A549 (cell line): ENCODE measurements at regions not wholly inside any gene's neighbourhood (a gene's known extent, or its start where the extent isn't known, plus 50 kb on each side); places are given as distances from the start of the nearest gene placed in this dataset.

Experiments
- ATAC-seq, 2 experiments: fragments of 200-7000 bp in 1 of 2; fragments of >200 bp in 1 of 2; cut with Nextera tagmentation in 1 of 2; cut with Tn5 transposase in 1 of 2; 3 replicates each; pipeline versions ENCODE4 v1.8.0 to v1.9.1; 2018 to 2020; ENCODE audit warnings: mild to moderate bottlenecking in 1 of 2, moderate library complexity in 1 of 2
- CTCF ChIA-PET: fragments of 300-600 bp; sonication (Branson Sonifier 250); formaldehyde crosslinking; extraction: SDS; loops from one replicate; lab custom pipeline; 2021; ENCODE audit warnings: antibody characterized with exemption, inconsistent platforms; lab: Yijun Ruan, JAX
- POLR2A ChIA-PET: fragments of 350-600 bp; formaldehyde crosslinking; extraction: SDS; loops from one replicate; lab custom pipeline; 2021; ENCODE audit warnings: antibody characterized with exemption, inconsistent platforms; lab: Yijun Ruan, JAX
- DNase-seq, 2 experiments: peaks; one replicate each; pipeline versions ENCODE4 v3.0.0 to v3.0.0-alpha.2; 2011 to 2016; ENCODE audit warnings: low read depth in 1 of 2, low spot score in 1 of 2
- FAIRE-seq: peaks from 2 replicates; lab custom pipeline; 2011; peaks lifted over from hg19 to GRCh38; lab: Jason Lieb, UNC
- H3K27ac ChIP-seq, 2 experiments: fragments of >200 bp; sonication (Bioruptor Twin); formaldehyde crosslinking; 3 replicates each; pipeline ENCODE4 v1.5.1; 2016 to 2017
- H3K4me1 ChIP-seq: fragments of >200 bp; sonication (Bioruptor Twin); formaldehyde crosslinking; 3 replicates; pipeline ENCODE4 v1.6.1; 2016
- H3K4me2 ChIP-seq: fragments of >200 bp; sonication (Bioruptor Twin); formaldehyde crosslinking; 3 replicates; pipeline ENCODE4 v1.6.1; 2016
- H3K4me3 ChIP-seq: fragments of >200 bp; sonication (Bioruptor Twin); formaldehyde crosslinking; 3 replicates; pipeline ENCODE4 v1.5.1; 2016
- H3K9me3 ChIP-seq: fragments of >200 bp; sonication (Bioruptor Twin); formaldehyde crosslinking; 3 replicates; pipeline ENCODE4 v1.6.1; 2016
- BHLHE40 ChIP-seq: IDR thresholded peaks from 2 replicates; pipeline ENCODE4 v1.6.1; 2012; ENCODE audit warnings: low read depth, low read length, inconsistent platforms
- CBX2 ChIP-seq: fragments of 200-600 bp; sonication (generic); IDR thresholded peaks from 2 replicates; pipeline ENCODE4 v1.6.1; 2016; ENCODE audit warnings: low read depth, mild to moderate bottlenecking, borderline replicate concordance
- CHD4 ChIP-seq: fragments of 200-600 bp; sonication (generic); IDR thresholded peaks from 2 replicates; pipeline ENCODE4 v1.6.1; 2016; ENCODE audit warnings: antibody characterized with exemption, mild to moderate bottlenecking, borderline replicate concordance
- EP300 ChIP-seq, 2 experiments: fragments of >200 bp; sonication (Bioruptor Twin); formaldehyde crosslinking; IDR thresholded peaks; 2 replicates in 1 of 2; 3 replicates in 1 of 2; pipeline ENCODE4 v1.6.1; 2016 to 2017
- HOXB13 ChIP-seq: fragments of 250-450 bp; sonication (Bioruptor Pico); IDR thresholded peaks from 2 replicates; pipeline ENCODE4 v1.5.0; 2020; ENCODE audit warnings: low read depth, mild to moderate bottlenecking, moderate library complexity
- NPAS2 ChIP-seq: fragments of 250-450 bp; sonication (Bioruptor Pico); IDR thresholded peaks from 2 replicates; pipeline ENCODE4 v1.8.0; 2022; ENCODE audit warnings: mild to moderate bottlenecking, moderate library complexity, borderline replicate concordance
- POLR2AphosphoS2 ChIP-seq: conservative IDR thresholded peaks from 2 replicates; pipeline ENCODE4 v1.6.1; 2012; ENCODE audit warnings: low read length, improper control_type of control experiment, inconsistent platforms
- ZFP36 ChIP-seq: fragments of 450-650 bp; IDR thresholded peaks from 2 replicates; pipeline ENCODE4 v1.6.1; 2014; ENCODE audit warnings: borderline replicate concordance; ENCODE audit not compliant: partially characterized antibody
- ZSCAN20 ChIP-seq: fragments of 250-450 bp; sonication (Bioruptor Pico); IDR thresholded peaks from 2 replicates; pipeline ENCODE4 v1.8.0; 2022; ENCODE audit warnings: mild to moderate bottlenecking, moderate library complexity
- WGBS: methylation state at CpG from one replicate; pipeline ENCODE4 v1.1.6; 2017; ENCODE audit errors: missing lambda C conversion rate; 5-methylcytosine and 5-hydroxymethylcytosine counted together
- TF ChIP-seq, protein P1 (sequence below): fragments of 250-450 bp; sonication (Bioruptor Pico); IDR thresholded peaks from 2 replicates; pipeline ENCODE4 v1.5.0; 2021; ENCODE audit warnings: mild to moderate bottlenecking, moderate library complexity, borderline replicate concordance
- TF ChIP-seq, protein P2 (sequence below): fragments of 200-600 bp; sonication (generic); IDR thresholded peaks from 2 replicates; pipeline ENCODE4 v1.6.1; 2016; ENCODE audit warnings: antibody characterized with exemption, mild to moderate bottlenecking, moderate library complexity
- TF ChIP-seq, protein P3 (sequence below): fragments of >200 bp; sonication (Bioruptor Twin); formaldehyde crosslinking; IDR thresholded peaks from 3 replicates; pipeline ENCODE4 v1.5.1; 2016
- TF ChIP-seq, protein P4 (sequence below): fragments of >200 bp; sonication (Bioruptor Twin); formaldehyde crosslinking; IDR thresholded peaks from 3 replicates; pipeline ENCODE4 v1.6.1; 2016
- TF ChIP-seq, protein P5 (sequence below): fragments of 250-450 bp; sonication (Bioruptor Pico); IDR thresholded peaks from 2 replicates; pipeline ENCODE4 v1.5.0; 2020; ENCODE audit warnings: low read depth, mild to moderate bottlenecking, moderate library complexity
- TF ChIP-seq, protein P6 (sequence below): fragments of 450-650 bp; IDR thresholded peaks from 2 replicates; pipeline ENCODE4 v1.6.1; 2014; ENCODE audit warnings: antibody characterized with exemption

DNA sequence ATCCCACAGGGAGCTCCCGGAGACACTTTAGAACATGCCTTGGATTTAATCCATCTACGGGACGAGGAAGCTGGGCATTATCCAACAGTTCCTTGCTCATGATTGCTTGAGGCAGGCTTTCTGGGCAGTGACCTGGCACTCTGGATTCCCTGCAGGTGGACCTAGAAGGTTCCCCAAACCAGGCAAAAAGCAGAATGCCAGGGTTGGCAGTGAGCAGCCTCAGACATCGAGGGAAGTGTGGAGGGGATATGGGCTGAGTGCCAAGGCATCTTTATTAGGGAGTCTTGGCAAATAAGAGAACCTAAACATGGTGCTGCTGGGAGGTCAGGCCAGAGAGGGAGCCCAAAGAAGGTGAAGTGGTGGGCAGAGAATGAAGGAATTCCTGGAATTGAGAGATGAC is 158.5 kb downstream of the CD83 start (continued):
- no peak for TF ChIP-seq EP300 (IDR thresholded peaks at IDR 0.05)
- TF ChIP-seq, all 56 proteins: peak for 0

DNA sequence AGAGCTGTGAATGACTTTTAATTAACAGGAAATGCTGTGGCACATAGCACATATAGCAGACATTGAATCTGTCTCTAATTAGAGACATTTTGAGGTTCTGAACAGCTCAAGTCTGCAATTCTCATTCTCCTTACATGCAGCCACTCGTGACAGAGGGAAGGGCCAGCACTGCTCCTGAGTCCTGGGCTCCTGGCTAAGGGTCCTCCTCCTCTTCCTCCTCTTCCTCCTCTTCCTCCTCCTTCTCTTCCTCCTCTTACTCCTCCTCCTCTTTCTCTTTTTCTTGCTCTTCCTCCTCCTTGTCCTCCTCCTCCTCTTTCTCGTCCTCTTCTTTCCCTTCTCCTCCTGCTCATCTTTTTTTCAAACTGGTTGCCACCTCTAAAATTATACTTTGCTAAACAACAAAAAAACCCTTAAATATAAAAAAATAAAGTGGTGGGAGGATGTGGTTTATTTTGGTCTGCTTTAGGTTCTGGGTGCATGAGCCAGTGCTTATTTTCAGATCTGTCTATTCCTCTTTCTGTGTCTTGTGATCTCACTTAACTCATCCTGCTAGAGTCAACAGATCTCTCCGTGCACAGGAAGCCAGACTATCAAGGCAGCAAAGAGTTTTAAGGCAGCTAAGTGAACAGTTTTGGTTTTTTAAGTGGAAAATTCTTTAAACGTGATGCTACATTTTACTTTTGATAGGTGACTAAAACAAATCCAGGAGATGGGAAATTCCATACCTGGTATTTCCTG is 159.3 kb downstream of the CD83 start:
- H3K27ac ChIP-seq: peak overlapping the region in 1 of 2 experiments; percentile 86; a peak in 3 of 6 replicates
- no peak for DNase-seq
- H3K4me2 ChIP-seq: no peak overlapping the region
- no peak for ATAC-seq
- no peak for FAIRE-seq
- CTCF ChIA-PET: no interaction called here
- 60% methylated on average over 4 of the region's 4 CpGs for WGBS
- POLR2A ChIA-PET: no interaction called here
- H3K4me3 ChIP-seq: no peak overlapping the region
- H3K4me1 ChIP-seq: peaks cover 9% of the 10 kb centered on the region; the same call in 2 of the 3 replicates
- TF ChIP-seq CHD4: no peak
- TF ChIP-seq, protein P1, sequence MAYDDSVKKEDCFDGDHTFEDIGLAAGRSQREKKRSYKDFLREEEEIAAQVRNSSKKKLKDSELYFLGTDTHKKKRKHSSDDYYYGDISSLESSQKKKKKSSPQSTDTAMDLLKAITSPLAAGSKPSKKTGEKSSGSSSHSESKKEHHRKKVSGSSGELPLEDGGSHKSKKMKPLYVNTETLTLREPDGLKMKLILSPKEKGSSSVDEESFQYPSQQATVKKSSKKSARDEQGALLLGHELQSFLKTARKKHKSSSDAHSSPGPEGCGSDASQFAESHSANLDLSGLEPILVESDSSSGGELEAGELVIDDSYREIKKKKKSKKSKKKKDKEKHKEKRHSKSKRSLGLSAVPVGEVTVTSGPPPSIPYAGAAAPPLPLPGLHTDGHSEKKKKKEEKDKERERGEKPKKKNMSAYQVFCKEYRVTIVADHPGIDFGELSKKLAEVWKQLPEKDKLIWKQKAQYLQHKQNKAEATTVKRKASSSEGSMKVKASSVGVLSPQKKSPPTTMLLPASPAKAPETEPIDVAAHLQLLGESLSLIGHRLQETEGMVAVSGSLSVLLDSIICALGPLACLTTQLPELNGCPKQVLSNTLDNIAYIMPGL (CRISPR knock-in tag): no peak
- no peak for TF ChIP-seq POLR2AphosphoS2
- no peak for TF ChIP-seq ZSCAN20
- TF ChIP-seq, protein P2, sequence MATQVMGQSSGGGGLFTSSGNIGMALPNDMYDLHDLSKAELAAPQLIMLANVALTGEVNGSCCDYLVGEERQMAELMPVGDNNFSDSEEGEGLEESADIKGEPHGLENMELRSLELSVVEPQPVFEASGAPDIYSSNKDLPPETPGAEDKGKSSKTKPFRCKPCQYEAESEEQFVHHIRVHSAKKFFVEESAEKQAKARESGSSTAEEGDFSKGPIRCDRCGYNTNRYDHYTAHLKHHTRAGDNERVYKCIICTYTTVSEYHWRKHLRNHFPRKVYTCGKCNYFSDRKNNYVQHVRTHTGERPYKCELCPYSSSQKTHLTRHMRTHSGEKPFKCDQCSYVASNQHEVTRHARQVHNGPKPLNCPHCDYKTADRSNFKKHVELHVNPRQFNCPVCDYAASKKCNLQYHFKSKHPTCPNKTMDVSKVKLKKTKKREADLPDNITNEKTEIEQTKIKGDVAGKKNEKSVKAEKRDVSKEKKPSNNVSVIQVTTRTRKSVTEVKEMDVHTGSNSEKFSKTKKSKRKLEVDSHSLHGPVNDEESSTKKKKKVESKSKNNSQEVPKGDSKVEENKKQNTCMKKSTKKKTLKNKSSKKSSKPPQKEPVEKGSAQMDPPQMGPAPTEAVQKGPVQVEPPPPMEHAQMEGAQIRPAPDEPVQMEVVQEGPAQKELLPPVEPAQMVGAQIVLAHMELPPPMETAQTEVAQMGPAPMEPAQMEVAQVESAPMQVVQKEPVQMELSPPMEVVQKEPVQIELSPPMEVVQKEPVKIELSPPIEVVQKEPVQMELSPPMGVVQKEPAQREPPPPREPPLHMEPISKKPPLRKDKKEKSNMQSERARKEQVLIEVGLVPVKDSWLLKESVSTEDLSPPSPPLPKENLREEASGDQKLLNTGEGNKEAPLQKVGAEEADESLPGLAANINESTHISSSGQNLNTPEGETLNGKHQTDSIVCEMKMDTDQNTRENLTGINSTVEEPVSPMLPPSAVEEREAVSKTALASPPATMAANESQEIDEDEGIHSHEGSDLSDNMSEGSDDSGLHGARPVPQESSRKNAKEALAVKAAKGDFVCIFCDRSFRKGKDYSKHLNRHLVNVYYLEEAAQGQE: no peak
- TF ChIP-seq, protein P3, sequence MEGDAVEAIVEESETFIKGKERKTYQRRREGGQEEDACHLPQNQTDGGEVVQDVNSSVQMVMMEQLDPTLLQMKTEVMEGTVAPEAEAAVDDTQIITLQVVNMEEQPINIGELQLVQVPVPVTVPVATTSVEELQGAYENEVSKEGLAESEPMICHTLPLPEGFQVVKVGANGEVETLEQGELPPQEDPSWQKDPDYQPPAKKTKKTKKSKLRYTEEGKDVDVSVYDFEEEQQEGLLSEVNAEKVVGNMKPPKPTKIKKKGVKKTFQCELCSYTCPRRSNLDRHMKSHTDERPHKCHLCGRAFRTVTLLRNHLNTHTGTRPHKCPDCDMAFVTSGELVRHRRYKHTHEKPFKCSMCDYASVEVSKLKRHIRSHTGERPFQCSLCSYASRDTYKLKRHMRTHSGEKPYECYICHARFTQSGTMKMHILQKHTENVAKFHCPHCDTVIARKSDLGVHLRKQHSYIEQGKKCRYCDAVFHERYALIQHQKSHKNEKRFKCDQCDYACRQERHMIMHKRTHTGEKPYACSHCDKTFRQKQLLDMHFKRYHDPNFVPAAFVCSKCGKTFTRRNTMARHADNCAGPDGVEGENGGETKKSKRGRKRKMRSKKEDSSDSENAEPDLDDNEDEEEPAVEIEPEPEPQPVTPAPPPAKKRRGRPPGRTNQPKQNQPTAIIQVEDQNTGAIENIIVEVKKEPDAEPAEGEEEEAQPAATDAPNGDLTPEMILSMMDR: no peak
- TF ChIP-seq CBX2: no peak
- TF ChIP-seq, protein P4, sequence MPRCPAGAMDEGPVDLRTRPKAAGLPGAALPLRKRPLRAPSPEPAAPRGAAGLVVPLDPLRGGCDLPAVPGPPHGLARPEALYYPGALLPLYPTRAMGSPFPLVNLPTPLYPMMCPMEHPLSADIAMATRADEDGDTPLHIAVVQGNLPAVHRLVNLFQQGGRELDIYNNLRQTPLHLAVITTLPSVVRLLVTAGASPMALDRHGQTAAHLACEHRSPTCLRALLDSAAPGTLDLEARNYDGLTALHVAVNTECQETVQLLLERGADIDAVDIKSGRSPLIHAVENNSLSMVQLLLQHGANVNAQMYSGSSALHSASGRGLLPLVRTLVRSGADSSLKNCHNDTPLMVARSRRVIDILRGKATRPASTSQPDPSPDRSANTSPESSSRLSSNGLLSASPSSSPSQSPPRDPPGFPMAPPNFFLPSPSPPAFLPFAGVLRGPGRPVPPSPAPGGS: no peak
- TF ChIP-seq, protein P5, sequence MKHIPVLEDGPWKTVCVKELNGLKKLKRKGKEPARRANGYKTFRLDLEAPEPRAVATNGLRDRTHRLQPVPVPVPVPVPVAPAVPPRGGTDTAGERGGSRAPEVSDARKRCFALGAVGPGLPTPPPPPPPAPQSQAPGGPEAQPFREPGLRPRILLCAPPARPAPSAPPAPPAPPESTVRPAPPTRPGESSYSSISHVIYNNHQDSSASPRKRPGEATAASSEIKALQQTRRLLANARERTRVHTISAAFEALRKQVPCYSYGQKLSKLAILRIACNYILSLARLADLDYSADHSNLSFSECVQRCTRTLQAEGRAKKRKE (CRISPR knock-in tag): no peak
- TF ChIP-seq HOXB13 (CRISPR knock-in tag): no peak
- H3K9me3 ChIP-seq: peaks cover 15% of the 10 kb centered on the region

DNA sequence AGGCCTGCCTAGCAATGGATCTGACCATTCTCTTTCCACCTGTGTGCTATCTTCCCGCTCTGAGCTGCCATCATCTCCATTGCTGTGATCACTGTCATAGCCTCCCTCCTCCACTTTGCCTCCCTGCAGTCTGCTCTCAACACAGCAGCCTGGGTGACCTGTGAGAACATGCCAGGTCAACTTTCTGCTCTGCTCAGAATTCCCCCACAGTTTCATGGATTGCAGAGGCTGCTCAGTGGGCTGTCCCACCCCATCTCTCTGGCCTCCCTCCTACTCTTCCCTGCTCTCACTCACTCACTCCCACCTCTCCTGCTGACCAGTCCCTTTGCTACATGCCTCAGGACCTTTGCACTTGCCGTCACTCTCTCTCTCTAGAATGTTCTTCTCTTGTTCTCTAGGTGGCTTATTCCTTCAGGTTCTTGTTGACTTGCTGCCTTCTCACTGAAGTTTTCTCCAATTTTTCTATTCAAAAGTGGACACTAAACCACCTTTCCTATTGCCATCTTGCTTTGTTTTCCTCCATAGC is 159.9 kb downstream of the CD83 start:
- Histone ChIP-seq H3K9me3 (peaks cover 10% of the 10 kb centered on the region), H3K4me3 (no peak overlapping the region), H3K4me2 (no peak overlapping the region), H3K27ac (peak overlapping the region in 1 of 2 experiments; percentile 86; a peak in 3 of 6 replicates), H3K4me1 (peaks cover 6% of the 10 kb centered on the region; the same call in 1 of the 3 replicates)
- ATAC-seq (no peak), DNase-seq (no peak), FAIRE-seq (no peak)
- ChIA-PET CTCF (no interaction called here), POLR2A (no interaction called here)
- 91% methylated on average over 2 of the region's 2 CpGs for WGBS
- TF ChIP-seq ZFP36: no peak
- TF ChIP-seq, protein P5 (CRISPR knock-in tag): no peak
- no peak for TF ChIP-seq NPAS2
- TF ChIP-seq, protein P6, sequence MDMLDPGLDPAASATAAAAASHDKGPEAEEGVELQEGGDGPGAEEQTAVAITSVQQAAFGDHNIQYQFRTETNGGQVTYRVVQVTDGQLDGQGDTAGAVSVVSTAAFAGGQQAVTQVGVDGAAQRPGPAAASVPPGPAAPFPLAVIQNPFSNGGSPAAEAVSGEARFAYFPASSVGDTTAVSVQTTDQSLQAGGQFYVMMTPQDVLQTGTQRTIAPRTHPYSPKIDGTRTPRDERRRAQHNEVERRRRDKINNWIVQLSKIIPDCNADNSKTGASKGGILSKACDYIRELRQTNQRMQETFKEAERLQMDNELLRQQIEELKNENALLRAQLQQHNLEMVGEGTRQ: no peak
- no peak for TF ChIP-seq BHLHE40
- TF ChIP-seq, protein P4: no peak
- TF ChIP-seq HOXB13 (CRISPR knock-in tag): no peak
